CD4-positive, alpha-beta T cell treated with Interleukin-17A for 1 hour (primary cell): ENCODE measurements at regions not wholly inside any gene's neighbourhood (a gene's known extent, or its start where the extent isn't known, plus 50 kb on each side); places are given as distances from the start of the nearest gene placed in this dataset.

ENCODE experiments used
- DNase-seq: peaks from one replicate; pipeline ENCODE4 v3.0.0-alpha.2; 2020

DNA sequence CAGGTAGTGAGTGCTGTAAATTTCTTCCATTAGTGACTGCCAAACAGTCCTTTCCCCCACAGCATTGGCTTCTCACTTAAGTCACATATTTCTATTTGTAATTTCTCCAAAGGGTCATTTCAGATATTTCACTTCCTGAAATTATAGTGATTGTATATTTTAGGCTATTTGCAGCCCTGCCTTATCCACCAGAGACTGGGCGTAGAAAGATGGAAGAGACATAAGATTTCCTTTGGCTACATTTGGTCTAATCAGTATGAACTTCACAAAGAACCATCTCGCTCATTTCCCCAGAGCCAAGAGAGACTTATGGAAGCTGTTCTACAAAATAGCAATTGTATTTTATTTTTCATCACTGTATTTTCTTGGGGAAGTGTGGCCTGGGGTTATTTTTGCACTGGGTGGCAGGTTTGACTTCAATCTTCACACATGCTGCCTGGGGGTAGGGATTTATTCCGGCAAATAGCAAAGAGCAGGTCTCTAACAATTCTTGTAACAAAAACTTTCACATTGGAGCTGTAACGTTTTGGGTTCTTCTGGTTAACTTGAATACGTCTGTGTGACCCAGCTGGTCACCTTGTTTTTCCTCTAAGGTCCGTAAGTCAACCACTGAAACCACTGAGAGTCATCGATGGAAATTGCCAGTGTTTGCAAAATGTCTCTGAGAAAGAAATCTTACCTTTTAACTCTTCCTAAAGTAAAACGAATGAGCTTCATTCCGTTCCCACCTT lies 170.6 kb upstream of the SERPINE2 start:
- no peak for DNase-seq

DNA sequence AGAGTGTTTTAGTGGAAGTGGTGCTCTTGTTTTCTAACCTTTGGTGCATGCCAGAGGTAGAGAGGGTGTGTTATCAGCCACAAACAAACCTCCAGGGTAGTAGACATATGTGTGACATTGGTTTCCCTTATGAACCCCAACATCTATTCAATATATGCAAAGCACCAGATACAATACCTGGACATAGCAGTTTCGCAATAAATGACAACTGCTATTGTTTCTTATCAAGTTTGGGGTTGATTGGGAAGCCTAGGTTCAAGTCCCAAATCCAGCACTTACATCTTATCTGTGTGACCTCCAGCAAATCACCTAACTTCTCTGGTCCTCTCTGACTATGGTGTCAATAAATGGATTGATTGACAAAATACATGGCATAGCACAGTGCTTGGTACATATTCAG lies 169.4 kb upstream of the SERPINE2 start:
- DNase-seq = no peak

DNA sequence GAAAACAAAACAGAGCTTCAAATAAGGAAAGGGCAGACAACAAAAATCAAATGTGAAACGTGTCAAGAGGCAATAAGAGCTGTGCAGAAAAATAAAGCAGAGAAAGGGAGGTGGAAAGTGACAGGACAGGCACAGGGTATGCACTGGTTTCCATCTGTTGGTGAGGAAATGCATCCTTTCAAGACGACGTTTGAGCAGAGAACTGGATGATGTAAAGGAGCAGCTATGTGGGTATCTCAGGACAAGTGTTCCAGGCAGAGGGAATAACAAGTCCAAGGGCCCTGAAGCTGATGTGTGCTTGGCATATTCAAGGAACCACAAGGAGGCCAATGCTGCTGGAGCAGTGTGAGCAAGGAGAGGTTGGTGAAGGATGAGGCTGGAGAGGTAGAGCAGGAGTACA lies 168.9 kb upstream of the SERPINE2 start:
- DNase-seq = no peak

DNA sequence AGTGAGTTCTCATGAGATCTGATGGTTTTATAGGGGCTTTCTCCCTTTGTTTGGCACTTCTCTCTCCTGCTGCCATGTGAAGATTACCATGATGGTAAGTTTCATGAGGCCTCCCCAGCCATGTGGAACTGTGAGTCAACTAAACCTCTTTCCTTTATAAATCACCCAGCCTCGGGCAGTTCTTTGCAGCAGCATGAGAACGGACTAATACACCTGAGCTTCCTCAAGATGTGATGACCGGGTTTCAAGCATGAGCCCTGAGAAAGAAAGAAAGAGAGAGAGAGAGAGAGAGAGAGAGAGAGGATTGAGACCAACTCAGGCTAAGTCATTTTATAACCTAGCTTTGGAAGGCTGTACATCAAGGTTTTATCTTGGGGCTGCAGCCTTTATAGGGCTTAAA lies 167.7 kb upstream of the SERPINE2 start:
- DNase-seq = no peak

DNA sequence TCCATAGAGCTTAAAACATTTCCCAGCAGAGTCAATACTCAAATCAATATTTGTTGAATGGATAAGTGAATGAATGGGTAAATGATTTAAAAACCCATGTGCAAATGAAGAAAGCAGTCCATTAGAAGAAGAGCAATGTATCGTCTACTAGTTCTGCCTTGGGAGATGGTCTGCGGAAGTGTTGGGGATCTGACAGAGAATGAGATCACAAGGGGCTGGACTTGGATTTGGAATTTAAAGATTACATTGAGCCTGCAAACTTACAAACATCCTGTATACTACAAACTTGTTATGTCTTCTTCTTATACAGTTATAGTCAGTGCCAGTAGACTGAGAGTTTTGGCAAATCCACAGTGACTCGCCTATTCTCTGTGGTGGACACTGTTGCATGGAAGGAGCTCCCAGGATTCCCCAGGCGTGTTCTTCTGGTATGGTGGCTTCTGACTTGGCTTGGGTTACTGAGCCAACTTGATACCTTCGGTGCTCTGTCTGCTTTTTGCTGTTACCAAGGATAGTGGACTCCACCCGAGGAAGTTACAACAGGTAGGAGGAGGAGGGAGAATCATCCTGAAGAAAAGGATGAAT lies 163.3 kb upstream of the SERPINE2 start:
- DNase-seq = no peak

DNA sequence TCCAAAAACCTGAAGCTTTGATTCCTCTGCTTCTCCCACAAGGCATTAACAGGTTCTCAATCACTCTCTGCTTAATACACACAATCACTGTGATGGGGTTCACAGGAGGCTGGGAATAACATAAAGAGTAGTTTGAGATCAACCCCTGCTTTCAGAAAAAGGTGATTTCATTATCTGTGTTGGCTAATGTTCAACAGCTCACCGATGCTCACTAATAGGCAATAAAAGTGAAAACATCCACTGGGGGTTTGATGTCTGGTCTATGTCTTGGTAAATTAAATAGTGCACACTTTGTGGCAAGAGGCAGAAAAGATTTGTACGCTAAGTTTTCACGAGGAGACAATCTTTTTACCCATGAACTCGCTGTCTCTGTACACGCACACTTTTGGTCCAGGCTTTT lies 159.3 kb upstream of the SERPINE2 start:
- no peak for DNase-seq

DNA sequence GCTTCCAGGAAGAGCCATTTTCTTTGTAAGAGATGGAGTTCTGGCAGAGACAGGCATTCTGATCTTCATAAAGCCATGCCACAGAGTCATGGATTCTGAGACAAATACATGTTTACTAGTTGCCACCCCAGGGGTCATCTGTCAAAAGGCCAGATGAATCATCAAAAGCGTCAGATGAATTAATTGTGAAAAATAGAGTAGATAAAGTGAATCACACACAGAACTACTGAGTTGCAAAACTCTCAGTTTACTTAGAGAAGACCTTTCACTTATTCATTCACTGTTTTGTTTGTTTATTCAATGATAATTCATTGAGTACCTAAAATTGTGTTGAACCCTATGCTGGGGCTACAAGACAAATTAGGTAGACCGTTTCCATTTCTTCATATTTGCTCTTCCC lies 157.7 kb upstream of the SERPINE2 start:
- DNase-seq = no peak

DNA sequence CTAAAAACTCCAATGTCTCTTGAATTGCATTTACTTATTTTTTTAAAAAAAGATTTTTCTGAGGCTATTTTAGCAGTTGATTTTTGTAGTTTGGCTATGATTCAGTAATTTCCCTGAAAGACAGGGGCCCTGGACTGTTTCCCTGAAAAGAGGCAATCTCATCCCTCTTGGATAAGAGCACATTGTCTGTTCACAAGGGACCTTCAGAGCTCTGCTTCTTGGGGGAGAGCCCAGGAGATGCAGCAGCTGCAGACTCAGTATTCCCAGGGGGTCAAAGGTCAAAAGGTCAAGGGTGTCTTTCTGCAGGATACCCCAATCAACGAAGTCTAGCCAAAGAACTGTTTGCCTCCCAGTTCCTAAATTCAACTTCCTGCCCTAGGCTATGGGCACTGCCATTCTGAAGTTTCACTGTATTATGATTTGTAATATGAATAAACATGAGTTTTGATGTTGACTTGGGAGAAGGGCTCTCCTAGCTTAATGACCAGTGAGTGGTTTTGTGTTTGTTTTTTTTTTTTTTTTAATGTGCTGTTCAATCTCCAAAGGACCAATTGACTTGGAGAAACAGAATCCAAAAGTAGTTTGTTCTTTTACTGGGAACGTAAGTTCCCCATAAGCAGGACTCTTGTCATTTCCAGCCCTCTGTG lies 157.0 kb upstream of the SERPINE2 start:
- DNase-seq = no peak

DNA sequence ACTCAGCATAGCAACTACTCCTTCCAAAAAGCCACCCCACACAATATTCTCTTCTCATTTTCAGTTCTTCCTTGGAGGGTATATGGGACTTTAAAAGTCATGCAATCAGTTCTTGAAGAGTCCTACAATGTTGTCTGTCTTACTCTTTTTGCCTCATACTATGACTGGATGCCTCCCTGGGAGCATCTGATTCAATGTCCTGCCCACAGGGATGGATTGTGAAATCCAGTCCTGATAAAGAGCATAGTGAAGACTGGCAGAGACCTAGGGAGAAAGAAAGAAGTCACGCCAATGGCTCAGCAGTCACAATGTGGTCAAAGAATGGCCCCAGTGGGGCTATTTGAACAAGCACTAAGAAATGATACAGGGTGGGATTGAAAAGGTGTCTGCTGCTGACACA lies 155.1 kb upstream of the SERPINE2 start:
- no peak for DNase-seq

DNA sequence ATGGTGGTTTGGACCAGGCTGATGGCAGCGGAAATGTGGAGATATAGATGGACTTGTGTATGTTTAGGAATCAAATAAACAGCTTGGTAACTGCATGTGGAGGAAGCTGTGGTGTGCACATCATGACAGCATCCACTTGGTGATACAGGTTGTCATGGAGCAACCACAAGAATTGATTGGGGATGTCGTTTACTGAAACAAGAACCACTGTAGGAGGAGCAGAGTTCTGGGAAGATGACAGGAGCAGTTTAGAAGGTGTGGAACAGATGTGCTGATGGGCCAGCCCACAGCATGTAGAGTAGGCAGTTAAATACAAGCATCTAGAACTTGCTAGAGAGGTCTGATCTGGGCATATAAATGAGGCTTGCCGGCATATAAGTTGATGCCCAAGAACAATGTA lies 152.4 kb upstream of the SERPINE2 start:
- no peak for DNase-seq

DNA sequence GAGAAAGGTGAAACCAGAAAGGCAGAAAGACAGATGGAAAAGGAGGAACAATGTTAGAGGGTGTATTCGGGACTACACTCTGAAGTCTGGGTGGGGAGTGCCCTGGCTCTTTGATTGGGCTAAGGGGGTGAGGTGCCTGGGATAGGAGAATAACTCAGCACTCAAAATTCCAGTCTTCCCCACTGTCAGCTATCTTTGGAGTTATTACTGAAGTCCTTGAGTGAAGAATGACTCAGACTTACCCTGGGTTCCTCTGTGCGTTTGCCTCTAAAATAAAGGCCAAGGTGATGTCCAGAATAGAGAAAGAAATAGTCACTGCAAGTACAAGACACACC lies 151.8 kb upstream of the SERPINE2 start:
- no peak for DNase-seq

DNA sequence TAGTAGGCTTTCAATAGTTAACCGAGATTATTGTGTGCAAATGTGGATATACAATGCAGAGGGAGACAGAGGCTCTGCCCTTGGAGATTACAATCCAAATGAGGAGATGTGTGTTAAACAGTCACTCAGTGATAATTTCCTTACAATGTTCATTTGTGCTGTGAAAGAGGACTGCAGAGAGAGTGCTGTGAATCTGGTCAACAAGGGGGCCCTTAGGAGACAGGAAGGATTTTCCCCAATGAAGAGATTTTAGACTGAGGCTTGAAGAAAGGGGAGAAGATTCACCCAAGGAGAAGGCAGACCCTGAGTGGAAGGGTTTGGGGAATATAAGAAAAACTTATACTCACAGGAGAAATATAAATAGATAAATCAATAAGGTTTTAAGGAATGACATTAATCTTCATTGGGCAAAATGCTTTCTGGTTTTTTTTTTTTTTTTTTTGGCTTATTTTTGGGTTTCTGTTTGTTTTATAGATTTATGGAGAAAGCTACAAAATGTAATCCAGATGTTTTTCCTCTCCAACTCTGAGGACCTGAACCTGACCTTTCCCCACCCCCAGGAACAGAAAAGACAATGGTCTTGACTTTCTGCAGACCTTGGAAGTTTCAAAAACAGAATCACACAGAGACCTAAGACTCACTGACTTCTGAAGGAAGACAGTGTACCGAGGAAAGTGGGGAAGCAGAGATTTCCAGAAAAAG lies 151.3 kb upstream of the SERPINE2 start:
- DNase-seq = no peak

DNA sequence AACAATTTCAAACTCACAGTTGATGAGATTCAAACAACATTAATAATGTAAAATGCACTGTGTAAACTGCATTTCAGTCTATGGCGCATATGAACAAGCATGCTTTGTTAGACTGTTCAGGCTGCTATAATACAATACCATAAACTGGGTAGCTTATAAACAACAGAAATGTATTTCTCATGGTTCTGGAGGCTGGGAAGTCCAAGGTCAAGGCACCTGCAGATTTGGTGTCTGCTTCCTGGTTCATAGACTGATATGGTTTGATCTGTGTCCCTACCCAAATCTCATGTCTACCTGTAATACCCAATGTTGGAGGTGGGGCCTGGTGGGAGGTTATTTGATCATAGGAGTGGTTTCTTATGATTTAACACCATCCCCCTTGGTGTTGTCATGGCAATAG lies 148.1 kb upstream of the SERPINE2 start:
- no peak for DNase-seq

DNA sequence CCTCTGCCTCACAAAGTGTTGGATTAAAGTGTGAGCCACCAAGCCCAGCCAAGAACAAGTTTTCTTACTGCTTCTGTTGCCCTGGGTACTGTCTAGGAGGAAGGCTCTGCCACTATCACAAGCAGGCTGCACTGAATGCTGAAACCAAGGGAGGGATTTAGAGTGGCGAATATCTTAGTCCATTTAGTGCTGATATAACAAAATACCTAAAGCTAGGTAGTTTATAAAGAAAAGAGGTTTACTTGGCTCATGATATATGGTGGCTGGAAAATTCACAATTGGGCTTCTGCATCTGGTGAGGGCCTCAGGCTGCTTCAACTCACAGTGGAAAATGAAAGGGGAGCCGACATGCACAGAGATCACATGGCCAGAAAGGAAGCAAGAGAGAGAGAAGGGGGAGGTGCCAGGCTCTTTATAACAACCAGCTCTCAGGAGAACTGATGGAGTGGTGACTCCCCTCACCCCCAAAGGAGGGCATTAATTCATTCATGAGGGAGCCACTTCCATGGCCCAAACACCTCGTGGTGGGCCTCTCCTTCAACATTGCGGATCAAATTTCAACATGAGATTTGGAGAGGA lies 146.0 kb upstream of the SERPINE2 start:
- no peak for DNase-seq

DNA sequence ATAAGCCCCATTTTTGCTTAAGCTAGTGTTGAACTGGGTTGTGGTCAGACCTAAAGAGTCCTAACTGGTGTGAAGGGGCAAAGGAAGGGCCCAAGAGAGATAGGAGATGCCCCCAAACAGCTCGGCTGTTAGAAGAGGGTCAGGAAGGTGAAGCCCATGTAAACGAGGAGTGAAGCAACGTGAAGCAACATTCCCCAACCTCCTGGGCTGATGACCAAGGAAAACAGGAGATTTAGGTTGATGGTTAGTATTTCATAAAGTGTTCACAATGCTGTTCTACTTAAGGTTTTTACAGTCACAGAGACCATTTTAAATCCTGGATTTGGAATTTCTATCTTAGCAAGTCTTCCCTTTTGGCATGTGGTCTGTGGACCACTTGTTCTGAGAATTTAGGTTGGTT lies 144.0 kb upstream of the SERPINE2 start:
- no peak for DNase-seq

DNA sequence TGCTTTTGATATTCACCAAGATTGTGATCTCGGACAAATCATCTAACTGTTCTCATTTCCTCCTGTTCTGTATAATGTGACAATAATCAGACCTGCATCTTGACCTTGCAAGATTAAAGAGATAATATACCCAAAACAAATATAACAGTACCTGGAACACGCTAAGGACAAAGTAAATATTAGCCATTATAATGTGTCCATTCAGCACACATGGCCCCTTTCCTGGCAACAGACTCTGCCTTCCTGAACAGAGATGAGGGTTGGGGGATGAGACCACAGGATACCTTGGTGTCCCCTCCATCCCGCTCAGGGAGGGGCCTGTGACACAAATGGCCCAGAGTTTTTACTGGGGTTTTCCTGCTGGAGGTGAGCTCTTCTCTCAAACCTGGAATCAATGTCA lies 143.4 kb upstream of the SERPINE2 start:
- DNase-seq = no peak

DNA sequence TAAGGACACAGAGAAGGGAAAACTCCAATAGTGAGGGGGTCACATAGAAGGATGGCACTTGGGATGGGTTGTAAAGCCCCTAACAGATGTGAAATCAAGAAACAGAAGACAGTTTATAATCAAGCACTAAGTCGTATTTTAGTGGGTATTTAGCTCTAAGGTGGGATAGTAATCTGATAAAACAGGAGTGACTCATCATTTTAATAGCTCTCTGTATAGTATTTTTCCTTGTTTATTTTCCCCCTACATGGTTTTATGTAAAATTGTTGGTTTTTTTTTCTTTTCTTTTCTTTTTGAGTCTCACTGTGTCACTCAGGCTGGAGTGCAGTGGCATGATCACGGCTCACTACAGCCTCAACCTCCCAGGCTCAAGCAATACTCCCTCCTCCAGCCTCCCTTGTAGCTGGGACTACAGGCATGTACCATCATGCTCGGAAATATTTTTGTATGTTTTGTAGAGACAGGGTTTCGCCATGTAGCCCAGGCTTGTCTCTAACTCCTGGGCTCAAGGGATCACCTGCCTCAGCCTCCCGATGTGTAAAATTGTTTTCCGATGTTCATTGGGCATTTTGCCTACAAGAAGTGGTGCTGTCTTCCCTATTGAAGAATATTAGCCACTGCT lies 142.6 kb upstream of the SERPINE2 start:
- no peak for DNase-seq

DNA sequence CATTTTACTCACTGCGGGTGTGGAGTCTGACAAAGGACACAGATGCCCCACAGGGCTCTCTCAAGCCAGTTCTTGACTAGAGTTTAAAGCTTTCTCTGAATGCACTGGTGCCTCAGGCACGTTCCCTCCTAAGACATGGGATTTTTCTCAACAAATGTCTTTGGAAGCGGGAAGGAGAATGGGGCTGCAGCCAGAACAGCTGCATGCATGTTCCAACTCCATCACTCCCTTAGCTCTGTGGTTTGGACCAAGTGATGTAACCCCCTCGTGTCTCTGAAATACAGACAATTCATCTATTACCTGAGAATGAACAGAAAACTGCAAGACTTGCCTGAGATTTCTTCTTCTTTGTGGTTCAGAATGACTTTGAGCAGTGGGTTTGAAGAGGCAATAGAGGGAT lies 141.7 kb upstream of the SERPINE2 start:
- no peak for DNase-seq

DNA sequence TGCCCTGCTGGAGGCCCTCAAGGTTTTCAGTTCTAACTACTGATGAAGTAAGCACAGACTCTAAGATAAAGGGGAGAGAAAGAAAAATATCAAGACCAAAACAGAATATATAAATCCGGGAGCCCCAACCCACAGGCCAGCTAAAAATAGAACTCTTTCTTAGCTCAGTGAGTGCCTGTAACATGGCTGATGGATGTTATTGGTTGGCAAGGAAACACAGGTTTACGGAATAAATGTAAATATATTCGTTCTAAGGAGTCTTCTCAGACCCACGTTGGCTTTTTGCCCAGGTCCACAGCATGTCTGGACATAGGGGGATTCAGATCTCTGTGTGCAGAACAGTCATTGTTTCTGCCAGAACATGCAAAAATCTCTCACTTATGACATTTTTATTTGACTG lies 139.0 kb upstream of the SERPINE2 start:
- no peak for DNase-seq

DNA sequence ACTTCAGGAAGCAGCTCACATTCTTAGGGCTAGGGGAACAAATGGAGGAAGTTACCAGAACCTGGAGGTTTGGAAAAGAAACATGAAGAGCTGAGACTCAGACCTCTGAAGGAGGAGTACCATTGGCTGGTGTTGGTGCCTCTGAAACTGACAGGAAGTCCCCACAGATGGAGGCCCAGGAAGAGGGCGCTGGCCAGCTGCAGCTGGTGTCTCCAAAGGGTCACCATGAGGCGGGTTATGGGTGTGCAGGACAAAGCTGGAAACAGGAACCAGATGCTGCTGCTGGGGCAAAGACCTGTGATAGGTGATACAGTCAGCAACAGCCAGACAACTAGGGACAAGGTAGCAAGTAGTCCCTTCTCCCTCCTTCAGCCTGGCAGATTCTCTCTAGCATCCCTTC lies 136.5 kb upstream of the SERPINE2 start:
- no peak for DNase-seq

DNA sequence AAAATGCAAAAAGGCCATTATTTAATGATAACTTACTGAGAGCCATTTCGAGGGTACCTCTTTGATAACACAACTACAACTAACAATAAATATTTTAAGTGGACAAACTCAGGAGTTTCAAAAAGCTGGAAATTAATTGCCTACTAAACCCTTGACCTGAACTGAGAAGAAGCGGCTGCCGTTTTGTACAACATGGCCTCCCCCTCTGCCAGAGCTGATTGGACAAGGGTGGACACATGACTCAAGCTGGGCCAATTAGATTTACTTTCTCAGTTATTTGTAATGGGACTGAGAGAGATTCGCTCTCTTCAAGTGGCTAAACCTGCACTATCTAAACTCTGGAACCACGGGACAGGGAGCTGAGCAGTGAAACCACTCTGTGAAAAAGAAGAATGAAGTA lies 135.9 kb upstream of the SERPINE2 start:
- DNase-seq = no peak

DNA sequence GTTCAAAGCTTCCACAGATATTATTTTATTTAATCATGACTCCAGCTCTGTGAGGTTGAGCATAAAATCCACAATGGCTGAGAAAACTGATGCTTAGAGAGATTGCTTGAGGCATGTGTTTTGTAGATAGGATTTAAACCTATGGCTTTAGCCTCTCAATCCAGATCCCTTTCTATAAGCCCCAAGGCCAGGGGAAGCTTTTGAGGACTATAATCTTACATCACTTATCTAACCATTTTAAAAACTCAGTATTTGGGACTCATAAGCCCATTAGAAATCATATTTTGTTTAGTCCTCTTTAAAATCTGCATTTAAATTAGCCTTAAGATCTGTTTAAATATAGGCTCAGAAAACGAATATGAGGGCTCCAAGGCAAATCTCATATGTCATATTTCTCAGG lies 135.4 kb upstream of the SERPINE2 start:
- no peak for DNase-seq

DNA sequence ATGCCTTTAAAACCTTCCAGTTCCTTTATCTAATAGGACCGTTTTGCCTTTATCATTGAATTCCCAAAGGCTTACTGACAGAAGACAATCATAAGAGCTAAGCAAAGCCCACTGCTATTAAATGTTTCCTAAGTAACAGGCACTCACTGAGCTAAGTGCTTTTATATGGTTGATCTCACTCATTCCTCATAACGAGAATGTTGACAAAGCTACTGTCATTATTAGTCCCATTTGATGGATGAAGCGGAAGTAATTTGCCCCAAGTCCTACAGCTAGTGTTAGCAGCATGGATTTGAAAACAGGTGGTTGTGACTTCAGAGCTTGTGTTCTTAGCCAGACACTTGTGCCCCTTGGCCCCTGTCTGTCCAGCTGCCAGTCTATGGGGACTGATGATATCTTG lies 134.8 kb upstream of the SERPINE2 start:
- no peak for DNase-seq
